GM18526 (cell line): ENCODE measurements at regions not wholly inside any gene's neighbourhood (a gene's known extent, or its start where the extent isn't known, plus 50 kb on each side); places are given as distances from the start of the nearest gene placed in this dataset.

ENCODE experiments used
- POLR2A ChIP-seq: IDR thresholded peaks from 3 replicates; pipeline ENCODE4 v1.6.1; 2011; ENCODE audit not compliant: insufficient read length; ENCODE audit errors: extremely low read depth

GRCh38 chr11:115716601-115717529, 212.7 kb upstream of the CADM1 start:
- no peak for TF ChIP-seq POLR2A

- TF ChIP-seq POLR2A = no peak
These were observed 211.9 kb upstream of the CADM1 start for GRCh38 chr11:115716080-115716479.

GRCh38 chr11:115715251-115715770, 211.1 kb upstream of the CADM1 start:
- TF ChIP-seq POLR2A = no peak

- no peak for TF ChIP-seq POLR2A
These were observed 208.1 kb upstream of the CADM1 start for GRCh38 chr11:115712296-115712695.

- TF ChIP-seq POLR2A = no peak
These were observed 206.8 kb upstream of the CADM1 start for GRCh38 chr11:115710980-115711379.

- no peak for TF ChIP-seq POLR2A
These were observed 206.2 kb upstream of the CADM1 start for GRCh38 chr11:115710426-115710825.

GRCh38 chr11:115709297-115709696, 205.1 kb upstream of the CADM1 start:
- TF ChIP-seq POLR2A = no peak

- no peak for TF ChIP-seq POLR2A
These were observed 203.1 kb upstream of the CADM1 start for GRCh38 chr11:115707180-115707905.

GRCh38 chr11:115706626-115707135, 202.5 kb upstream of the CADM1 start:
- no peak for TF ChIP-seq POLR2A

- TF ChIP-seq POLR2A = no peak
These were observed 201.0 kb upstream of the CADM1 start for GRCh38 chr11:115705200-115705599.

GRCh38 chr11:115700981-115701875, 197.0 kb upstream of the CADM1 start:
- no peak for TF ChIP-seq POLR2A

GRCh38 chr11:115700496-115700895, 196.3 kb upstream of the CADM1 start:
- TF ChIP-seq POLR2A = no peak

GRCh38 chr11:115699733-115700132, 195.5 kb upstream of the CADM1 start:
- TF ChIP-seq POLR2A = no peak

GRCh38 chr11:115699326-115699725, 195.1 kb upstream of the CADM1 start:
- TF ChIP-seq POLR2A = no peak

GRCh38 chr11:115698243-115698642, 194.0 kb upstream of the CADM1 start:
- TF ChIP-seq POLR2A = no peak

GRCh38 chr11:115696563-115696962, 192.3 kb upstream of the CADM1 start:
- TF ChIP-seq POLR2A = no peak
